Glomerular endothelial cell (primary cell): ENCODE measurements at regions not wholly inside any gene's neighbourhood (a gene's known extent, or its start where the extent isn't known, plus 50 kb on each side); places are given as distances from the start of the nearest gene placed in this dataset.

Source experiments
- DNase-seq: peaks from one replicate; pipeline ENCODE4 v3.0.0-alpha.2; 2011; ENCODE audit warnings: low read depth, low spot score; ENCODE audit errors: extremely low read depth

GRCh38 chr13:33767140-33767539 is 50.8 kb upstream of the RFC3 start:
- no peak for DNase-seq
